Skeletal muscle cell (primary cell): ENCODE measurements at regions not wholly inside any gene's neighbourhood (a gene's known extent, or its start where the extent isn't known, plus 50 kb on each side); places are given as distances from the start of the nearest gene placed in this dataset.
"Not testable (repeated sequence)": the region's sequence is repeated elsewhere in the genome, so short reads cannot be mapped to it uniquely, and the experiment has no call there.

Source experiments
- DNase-seq: peaks from one replicate; pipeline ENCODE4 v3.0.0-alpha.2; 2010; ENCODE audit warnings: low read depth
- H3K4me3 ChIP-seq: 2 replicates; pipeline ENCODE4 v1.5.1; 2011; ENCODE audit warnings: low read depth, mild to moderate bottlenecking, control low read depth, low read length, moderate library complexity

DNA sequence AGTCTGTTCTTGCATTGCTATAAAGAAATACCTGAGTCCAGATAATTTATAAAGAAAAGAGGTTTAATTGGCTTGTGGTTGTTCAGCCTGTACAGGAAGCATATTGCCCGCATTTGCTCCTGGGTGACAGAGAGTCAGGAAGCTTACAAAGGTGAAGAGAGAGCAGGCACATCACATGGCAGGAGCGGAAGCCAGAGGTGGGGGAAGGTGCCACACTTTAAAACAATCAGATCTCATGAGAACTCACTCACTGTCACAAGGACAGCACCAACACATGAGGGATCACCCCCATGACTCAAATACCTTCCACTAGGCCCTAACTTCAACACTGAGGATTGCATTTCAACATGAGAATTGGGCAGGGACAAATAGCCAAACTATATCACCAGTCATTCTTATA, 124.8 kb upstream of the COL5A2 start:
- no peak for DNase-seq
- no peak overlapping the region for H3K4me3 ChIP-seq

DNA sequence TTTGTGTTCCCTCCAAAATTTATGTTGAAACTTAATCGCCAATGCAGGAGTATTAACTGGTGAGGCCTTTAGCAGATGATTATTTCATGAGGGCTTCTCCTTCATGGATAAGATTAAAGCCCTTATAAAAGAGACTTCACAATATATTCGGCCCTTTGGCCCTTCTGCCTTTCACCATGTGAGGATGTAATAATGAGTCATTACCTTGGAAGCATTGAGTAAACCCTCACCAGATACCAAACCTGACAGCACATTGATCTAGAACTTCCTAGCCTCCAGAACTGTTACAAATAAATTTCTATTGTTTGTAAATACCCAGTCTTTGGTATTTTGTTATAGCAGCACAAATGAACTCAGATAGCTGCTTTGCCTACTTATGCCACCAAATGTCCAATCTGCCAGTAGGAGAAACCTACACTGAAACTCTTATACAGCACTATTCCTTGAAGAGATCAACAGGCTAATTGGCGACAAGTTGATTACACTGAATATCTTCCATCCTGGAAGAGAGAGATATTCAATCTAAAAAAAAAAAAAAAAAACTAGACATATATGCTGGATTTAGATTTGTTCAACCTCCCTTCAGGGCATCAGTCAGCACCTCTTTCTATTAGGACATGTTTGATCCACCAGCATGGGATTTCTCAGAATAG, 125.9 kb upstream of the COL5A2 start:
- H3K4me3 ChIP-seq: no peak overlapping the region
- no peak for DNase-seq

DNA sequence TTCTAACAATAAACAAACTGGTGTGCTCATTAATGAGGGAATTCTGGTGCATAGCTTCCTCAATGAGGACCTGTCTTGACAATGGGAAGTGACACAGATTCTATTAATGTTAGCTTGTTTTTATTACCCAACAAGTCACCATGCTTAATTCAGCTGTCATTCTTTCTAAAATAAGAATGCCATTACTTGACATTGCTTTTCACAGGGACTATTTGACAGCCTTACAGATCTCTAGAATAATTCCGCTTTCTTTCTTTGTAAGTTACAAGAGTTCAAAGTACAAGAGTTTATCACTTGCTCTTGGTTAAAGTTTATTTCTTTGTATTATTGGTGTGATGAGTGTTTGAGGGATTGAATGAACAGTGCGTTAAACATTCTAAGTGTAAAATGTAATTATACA, 127.0 kb upstream of the COL5A2 start:
- no peak for DNase-seq
- H3K4me3 ChIP-seq: no peak overlapping the region

GRCh38 chr2:189308056-189308790, 128.7 kb upstream of the COL5A2 start:
- DNase-seq: no peak
- no peak overlapping the region for H3K4me3 ChIP-seq

DNA sequence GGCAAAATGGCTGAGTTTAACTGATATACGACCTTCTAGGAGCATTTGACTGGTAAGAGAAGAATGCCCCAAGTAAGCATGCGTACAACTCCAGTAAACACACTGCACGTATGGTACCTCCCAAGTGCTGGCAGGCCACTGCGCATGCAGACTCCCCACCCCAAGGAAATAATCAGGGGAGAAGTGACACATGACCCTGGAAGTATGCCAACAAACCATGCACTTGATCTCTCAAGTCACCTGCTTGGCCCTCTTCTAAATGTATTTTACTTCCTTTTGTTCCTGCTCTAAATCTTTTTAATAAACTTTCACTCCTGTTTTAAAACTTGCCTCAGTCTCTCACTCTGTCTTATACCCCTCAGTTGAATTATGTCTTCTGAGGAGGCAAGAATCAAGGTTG, 129.8 kb upstream of the COL5A2 start:
- no peak overlapping the region for H3K4me3 ChIP-seq
- DNase-seq: no peak

DNA sequence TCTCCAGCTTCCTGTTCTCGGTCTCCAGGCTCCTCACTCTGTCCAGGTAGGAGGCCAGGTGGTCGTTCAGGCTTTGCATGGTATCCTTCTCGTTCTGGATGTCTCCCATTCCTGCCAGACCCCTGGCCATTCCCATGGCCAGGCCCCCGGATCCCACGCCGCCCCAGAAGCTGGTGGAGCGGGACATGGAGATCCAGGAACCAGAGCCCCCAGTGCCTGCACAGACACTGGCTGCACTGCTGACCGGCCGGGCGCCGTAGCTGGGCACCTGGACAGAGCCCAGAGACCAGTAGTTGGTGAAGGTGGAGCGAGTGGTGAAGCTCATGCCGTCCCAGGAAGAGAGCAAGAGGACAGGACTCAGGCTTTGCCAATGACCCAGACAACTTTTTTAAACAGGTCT, 129.1 kb upstream of the WDR75 start:
- no peak overlapping the region for H3K4me3 ChIP-seq
- DNase-seq: no peak

DNA sequence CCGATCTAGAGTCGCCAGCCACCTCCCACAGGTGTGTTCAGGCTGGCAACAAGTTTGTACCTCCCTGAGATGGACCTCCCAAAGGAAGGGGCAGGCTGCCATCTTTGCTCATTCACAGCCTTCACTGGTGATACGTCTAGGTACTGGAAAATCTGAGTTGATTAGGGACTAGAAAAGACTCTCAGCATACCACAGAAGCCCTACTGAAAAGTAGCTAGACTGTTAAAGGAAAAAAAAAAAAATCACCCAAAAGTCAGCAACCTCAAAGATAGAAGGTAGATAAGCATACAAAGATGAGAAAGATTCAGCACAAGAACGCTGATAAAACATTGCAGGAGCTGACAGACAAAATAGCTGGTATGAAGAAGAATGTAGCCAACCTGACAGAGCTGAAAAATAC, 128.6 kb upstream of the WDR75 start:
- no peak for DNase-seq
- no peak overlapping the region for H3K4me3 ChIP-seq

DNA sequence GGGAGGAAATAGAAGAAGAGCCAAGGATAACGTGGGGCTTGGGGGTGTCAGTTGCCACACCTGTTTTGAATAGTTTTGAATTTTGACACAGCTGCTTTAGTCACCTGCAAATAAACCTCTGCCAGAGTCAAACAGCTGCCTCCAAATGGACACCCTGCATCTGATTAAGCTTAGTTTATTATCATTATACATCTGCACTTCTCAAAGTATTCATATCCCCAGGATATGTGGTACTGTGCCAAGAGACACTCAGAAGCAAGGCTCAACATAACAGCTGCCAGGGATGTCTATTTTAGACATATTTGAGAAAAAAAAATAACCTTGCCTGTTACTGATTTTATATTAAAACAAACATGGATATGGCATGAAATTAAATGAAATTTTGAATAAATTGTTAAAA, 122.5 kb upstream of the WDR75 start:
- no peak for DNase-seq
- H3K4me3 ChIP-seq: no peak overlapping the region

DNA sequence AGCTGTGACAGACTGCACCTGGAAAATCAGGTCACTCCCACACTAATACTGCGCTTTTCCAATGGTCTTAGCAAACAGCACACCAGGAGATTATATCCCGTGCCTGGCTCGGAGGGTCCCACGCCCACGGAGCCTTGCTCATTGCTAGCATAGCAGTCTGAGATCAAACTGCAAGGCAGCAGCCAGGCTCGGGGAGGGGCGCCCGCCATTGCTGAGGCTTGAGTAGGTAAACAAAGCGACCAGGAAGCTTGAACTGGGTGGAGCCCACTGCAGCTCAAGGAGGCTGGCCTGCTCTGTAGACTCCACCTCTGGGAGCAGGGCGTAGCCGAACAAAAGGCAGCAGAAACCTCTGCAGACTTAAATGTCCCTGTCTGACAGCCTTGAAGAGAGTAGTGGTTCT, 121.8 kb upstream of the WDR75 start:
- DNase-seq, H3K4me3 ChIP-seq: not testable (repeated sequence)

DNA sequence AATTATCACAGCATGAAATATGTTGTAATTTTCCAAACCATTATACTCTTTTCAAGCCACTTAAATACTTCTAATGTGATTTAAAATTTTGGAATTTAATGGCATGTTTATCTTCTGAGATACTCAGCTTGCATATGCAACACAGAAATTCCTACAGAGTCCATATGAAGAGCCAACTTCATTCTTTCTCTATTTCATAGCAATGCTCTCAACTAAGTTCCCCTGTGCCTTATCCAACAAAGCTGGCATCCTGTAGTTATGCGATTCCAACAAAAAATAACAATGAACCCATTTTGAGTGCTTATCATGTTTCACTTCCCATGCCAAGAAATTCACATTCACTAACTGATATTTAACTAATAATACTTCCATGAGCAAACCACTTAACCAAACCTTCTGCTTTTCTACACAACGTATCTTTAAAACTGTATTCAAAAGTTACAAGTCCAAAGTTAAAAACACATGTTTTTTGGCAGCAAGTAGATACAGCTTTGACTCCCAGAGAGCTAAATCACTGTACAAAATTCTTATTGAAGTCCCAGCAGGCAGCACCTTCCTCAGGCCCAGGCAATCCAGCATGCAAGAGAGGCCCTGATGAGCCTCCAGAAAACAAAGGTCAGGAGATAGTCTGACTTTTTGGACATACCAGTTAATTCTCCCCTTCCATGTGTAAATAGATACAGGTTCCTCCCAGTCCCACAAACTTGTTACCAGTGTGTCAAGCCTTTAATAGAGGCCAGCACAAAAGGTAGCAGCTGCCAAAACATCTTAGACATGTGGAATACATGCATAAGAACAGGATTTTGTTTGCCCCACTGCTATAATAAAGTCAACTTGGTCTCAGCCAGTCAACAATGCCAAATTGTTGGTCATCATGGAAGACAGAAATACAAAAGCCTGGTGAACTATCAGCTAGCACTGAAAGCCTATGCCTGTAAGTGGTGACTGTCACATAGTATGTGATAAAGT, 113.1 kb upstream of the WDR75 start:
- DNase-seq: no peak
- no peak overlapping the region for H3K4me3 ChIP-seq

DNA sequence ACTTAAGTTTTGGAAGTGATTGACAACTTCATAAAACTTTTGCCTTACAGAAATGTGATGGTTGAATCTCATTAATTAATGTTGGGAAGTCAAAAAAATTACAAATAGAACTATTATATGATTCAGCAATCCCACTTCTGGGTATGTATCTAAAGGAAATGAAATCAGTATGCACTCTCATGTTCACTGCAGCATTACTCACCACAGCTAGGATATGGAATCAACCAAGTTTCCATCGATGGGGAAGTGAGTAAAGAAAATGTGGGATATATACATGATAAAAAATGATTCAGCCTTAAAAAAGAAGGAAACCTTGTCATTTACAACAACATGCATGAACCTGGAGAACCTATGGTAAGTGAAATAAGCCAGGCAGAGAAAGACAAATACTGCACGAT, 112.4 kb upstream of the WDR75 start:
- no peak overlapping the region for H3K4me3 ChIP-seq
- no peak for DNase-seq

DNA sequence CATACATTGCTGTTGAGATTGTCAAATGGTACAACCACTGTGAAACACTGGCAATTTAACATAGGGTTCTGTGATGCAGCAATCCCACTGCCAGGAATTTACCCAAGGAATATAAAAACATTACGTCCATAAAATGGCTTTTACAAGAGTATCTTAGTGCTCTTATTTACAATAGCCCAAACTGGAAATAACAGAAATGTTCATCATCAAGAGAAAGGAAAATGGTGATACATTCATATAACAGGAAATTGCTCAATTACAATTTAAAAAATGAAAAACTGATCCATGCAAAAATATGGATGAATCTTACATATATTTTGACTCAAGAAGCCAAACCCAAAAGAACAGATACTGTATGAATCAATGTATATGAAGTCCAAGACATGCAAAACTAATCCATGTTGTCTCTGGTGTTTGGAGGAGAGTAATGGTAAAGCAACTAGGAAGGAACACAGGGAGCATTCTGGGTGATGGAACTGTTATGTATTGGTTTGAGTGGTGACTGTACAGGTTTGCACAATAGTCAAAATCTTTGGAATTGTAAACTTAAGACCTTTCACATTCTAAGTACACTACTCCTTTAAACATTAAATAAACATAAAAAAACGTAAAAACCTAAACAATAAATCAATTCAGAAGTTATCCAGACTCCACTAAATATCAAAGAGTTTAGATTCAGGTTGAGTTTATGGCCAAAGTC, 104.8 kb upstream of the WDR75 start:
- DNase-seq: peak; percentile 57
- no peak overlapping the region for H3K4me3 ChIP-seq

DNA sequence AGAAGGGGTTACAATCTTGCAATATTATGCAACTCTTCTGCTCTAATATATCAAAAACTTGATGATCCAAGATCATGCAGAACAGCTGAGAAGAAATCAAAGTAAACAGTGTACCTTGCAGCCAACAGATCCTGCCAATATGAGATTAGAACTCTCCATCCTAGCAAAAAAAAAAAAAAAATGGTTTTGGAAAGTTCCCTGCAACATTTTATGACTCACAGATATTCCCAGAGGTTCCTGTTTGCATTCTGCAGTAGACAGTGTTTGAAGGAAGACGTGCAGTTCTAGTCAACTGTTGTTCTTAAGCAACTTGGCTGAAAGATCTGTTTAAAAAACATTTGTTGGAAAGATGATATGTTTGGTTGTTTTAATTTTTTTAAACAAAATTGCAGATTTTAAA, 103.6 kb upstream of the WDR75 start:
- no peak overlapping the region for H3K4me3 ChIP-seq
- peak; percentile 89 for DNase-seq

GRCh38 chr2:189338115-189338514, 103.2 kb upstream of the WDR75 start:
- no peak overlapping the region for H3K4me3 ChIP-seq
- DNase-seq: no peak

- no peak overlapping the region for H3K4me3 ChIP-seq
- DNase-seq: no peak
Measured at GRCh38 chr2:189341077-189341476, 100.2 kb upstream of the WDR75 start.

DNA sequence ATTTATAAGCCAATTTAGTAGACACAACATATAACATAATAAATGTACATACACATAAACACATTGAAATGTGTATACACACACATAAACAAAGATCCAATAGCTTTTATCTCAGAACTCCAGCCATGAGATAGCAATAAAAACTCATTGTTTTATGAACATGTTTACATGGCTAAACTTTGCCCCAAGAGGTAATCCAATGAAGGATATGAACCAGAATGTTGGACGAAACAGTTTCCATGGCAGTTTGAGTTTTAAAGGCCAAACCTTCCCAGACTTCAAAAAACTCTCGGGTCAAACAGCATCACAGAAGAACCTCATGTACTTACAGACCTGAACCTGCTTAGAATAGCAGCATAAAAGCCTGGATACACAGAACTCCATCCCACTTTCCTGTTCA, 97.2 kb upstream of the WDR75 start:
- no peak for DNase-seq
- H3K4me3 ChIP-seq: no peak overlapping the region

DNA sequence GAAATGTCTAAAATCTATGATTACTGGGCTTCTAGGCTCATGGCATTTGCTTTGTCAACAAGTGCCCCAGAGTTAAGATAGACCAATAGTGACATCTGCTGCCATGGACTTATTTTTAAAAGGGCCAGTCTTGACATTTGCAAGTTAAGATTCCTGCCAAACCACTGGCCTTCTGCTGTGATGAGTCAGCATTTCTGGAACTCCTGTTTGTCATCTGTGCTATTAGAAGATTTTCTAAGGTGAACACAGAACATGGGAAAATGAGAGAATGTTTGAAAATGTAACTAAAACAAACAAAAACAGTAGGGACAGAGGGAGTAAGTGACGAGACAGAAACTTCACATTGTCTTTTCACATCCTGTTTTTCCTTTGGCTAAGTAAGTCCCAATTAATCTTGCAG, 93.7 kb upstream of the WDR75 start:
- DNase-seq: peak; percentile 96
- H3K4me3 ChIP-seq: no peak overlapping the region

GRCh38 chr2:189348369-189348768, 92.9 kb upstream of the WDR75 start:
- DNase-seq: no peak
- H3K4me3 ChIP-seq: no peak overlapping the region

- H3K4me3 ChIP-seq: no peak overlapping the region
- peak; percentile 97 for DNase-seq
Measured at GRCh38 chr2:189350540-189351209, 90.6 kb upstream of the WDR75 start.
